Uterus (tissue), 2 donors: ENCODE measurements at regions not wholly inside any gene's neighbourhood (a gene's known extent, or its start where the extent isn't known, plus 50 kb on each side); places are given as distances from the start of the nearest gene placed in this dataset.

ENCODE experiments used
- CTCF ChIP-seq, 4 experiments: fragments of 200-600 bp in 2 of 4; fragments of 450-650 bp in 2 of 4; sonication (generic) in 2 of 4; IDR thresholded peaks; one replicate each; pipeline ENCODE4 v1.5.1; 2016 to 2019; ENCODE audit warnings: antibody characterized with exemption in 4 of 4, mild to moderate bottlenecking in 2 of 4, moderate library complexity in 1 of 4
- POLR2A ChIP-seq, 2 donors: fragments of 450-650 bp; IDR thresholded peaks; one replicate each; pipeline ENCODE4 v1.6.1; 2016; ENCODE audit warnings: antibody characterized with exemption in 2 of 2, mild to moderate bottlenecking in 1 of 2, moderate library complexity in 1 of 2

DNA sequence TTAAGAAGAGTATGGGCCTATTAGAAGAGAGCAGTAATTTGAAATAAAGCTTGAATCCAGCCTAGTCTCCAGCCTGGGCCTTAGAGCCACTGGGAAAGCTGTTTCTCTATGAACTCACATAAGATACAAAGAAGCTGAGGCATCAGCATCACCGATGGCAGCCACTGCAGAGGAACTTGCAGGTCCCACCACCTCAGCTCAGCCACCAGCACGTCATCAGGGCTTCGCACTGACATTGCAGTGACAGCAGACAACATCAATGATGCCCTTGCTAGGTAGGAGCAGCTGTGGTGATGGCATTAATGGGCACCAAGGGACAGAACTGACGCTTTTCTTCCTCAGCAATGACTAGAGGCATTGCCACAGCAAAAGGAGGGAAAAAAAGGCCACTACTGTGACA lies 67.7 kb upstream of the CDC42EP3 start:
- TF ChIP-seq POLR2A (IDR thresholded peaks at IDR 0.05), result no peak
- no peak for TF ChIP-seq CTCF (IDR thresholded peaks at IDR 0.05)
